HG03159 (cell line): ENCODE measurements at regions not wholly inside any gene's neighbourhood (a gene's known extent, or its start where the extent isn't known, plus 50 kb on each side); places are given as distances from the start of the nearest gene placed in this dataset.

Experiments used
- ATAC-seq: cut with Tn5 transposase; IDR thresholded peaks from one replicate; pipeline ENCODE4 v1.9.1; 2021; ENCODE audit warnings: mild to moderate bottlenecking, moderate library complexity; ENCODE audit not compliant: unreplicated experiment

GRCh38 chr20:57902473-57902872 lies 192.7 kb upstream of the PMEPA1 start:
- ATAC-seq, result peak; percentile 88

GRCh38 chr20:57901526-57901925 lies 191.7 kb upstream of the PMEPA1 start:
- ATAC-seq, result no peak

GRCh38 chr20:57900226-57900905 lies 190.6 kb upstream of the PMEPA1 start:
- no peak for ATAC-seq

- ATAC-seq, result no peak
These were observed 189.7 kb upstream of the PMEPA1 start for GRCh38 chr20:57899554-57899953.

GRCh38 chr20:57898332-57898731 lies 188.5 kb upstream of the PMEPA1 start:
- no peak for ATAC-seq

- ATAC-seq, result no peak
These were observed 188.1 kb upstream of the PMEPA1 start for GRCh38 chr20:57897891-57898290.

GRCh38 chr20:57897156-57897874 lies 187.5 kb upstream of the PMEPA1 start:
- ATAC-seq, result no peak

- ATAC-seq, result no peak
These were observed 186.7 kb upstream of the PMEPA1 start for GRCh38 chr20:57896563-57896962.

- ATAC-seq, result no peak
These were observed 186.2 kb upstream of the PMEPA1 start for GRCh38 chr20:57896017-57896416.

- no peak for ATAC-seq
These were observed 185.5 kb upstream of the PMEPA1 start for GRCh38 chr20:57895161-57895855.

- no peak for ATAC-seq
These were observed 184.7 kb upstream of the PMEPA1 start for GRCh38 chr20:57894522-57894921.

- no peak for ATAC-seq
These were observed 184.3 kb upstream of the PMEPA1 start for GRCh38 chr20:57894096-57894495.

GRCh38 chr20:57893366-57893999 lies 183.7 kb upstream of the PMEPA1 start:
- ATAC-seq, result no peak

- ATAC-seq, result no peak
These were observed 182.7 kb upstream of the PMEPA1 start for GRCh38 chr20:57892471-57892870.

- no peak for ATAC-seq
These were observed 181.2 kb upstream of the PMEPA1 start for GRCh38 chr20:57891014-57891413.

- ATAC-seq, result no peak
These were observed 180.5 kb upstream of the PMEPA1 start for GRCh38 chr20:57890202-57890800.

GRCh38 chr20:57888591-57888990 lies 178.8 kb upstream of the PMEPA1 start:
- ATAC-seq, result no peak

GRCh38 chr20:57884956-57885355 lies 175.1 kb upstream of the PMEPA1 start:
- ATAC-seq, result no peak

- ATAC-seq, result no peak
These were observed 173.9 kb upstream of the PMEPA1 start for GRCh38 chr20:57883761-57884160.

- no peak for ATAC-seq
These were observed 173.4 kb upstream of the PMEPA1 start for GRCh38 chr20:57883224-57883623.
